ENCODE measurements at regions not wholly inside any gene's neighbourhood (a gene's known extent, or its start where the extent isn't known, plus 50 kb on each side); places are given as distances from the start of the nearest gene placed in this dataset.

DNA sequence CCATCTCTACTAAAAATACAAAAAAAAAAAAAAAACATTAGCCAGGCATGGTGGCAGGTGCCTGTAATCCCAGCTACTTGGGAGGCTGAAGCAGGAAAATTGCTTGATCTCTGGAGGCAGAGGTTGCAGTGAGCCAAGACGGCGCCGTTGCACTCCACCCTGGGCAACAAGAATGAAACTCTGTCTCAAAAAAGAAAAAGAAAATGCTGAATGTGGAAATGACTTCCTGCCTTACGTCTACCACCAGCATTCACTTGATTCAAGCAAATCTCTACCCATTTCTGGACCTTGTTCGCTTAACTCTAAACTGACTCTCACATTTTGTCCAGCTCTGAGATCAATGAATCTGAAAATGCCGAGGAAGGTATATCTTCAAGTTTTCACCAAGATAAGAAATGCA lies 825.3 kb downstream of the TRIB2 start:
- H4K20me1 ChIP-seq (ENCODE audit: insufficient read depth, low read length) = no peaks in the 10 kb centered on the region
- H2AFZ ChIP-seq (ENCODE audit: low read depth, low read length) = no peak overlapping the region
- H3K9ac ChIP-seq (ENCODE audit: low read depth, low read length) = no peak overlapping the region
- H3K4me3 ChIP-seq (ENCODE audit: low read depth in 1 of 2, low read length in 2 of 2) = no peak overlapping the region
- no peak for TF ChIP-seq EZH2 (IDR thresholded peaks at IDR 0.05; ENCODE audit: borderline replicate concordance, low read depth, low read length, severe bottlenecking)
- no peak for TF ChIP-seq CTCF (IDR thresholded peaks at IDR 0.05; ENCODE audit: borderline replicate concordance, extremely low read depth, low read length, poor library complexity, severe bottlenecking)
- no peak overlapping the region for H3K27ac ChIP-seq (ENCODE audit: low read length)
- ATAC-seq (ENCODE audit: insufficient read depth, low read depth) (no peak), DNase-seq (no peak)
- no peaks in the 10 kb centered on the region for H3K36me3 ChIP-seq (ENCODE audit: insufficient read depth, low read length)
- H3K4me2 ChIP-seq (ENCODE audit: insufficient read depth, low read length) = no peak overlapping the region
- no peaks in the 10 kb centered on the region for H3K79me2 ChIP-seq (ENCODE audit: insufficient read depth, low read length)
- no peaks in the 10 kb centered on the region for H3K4me1 ChIP-seq (ENCODE audit: insufficient read depth, low read length)
- H3K9me3 ChIP-seq (ENCODE audit: insufficient read depth, low read length, severe bottlenecking) = no peaks in the 10 kb centered on the region
- H3K27me3 ChIP-seq (ENCODE audit: insufficient read depth, low read length, poor library complexity) = no peaks in the 10 kb centered on the region

DNA sequence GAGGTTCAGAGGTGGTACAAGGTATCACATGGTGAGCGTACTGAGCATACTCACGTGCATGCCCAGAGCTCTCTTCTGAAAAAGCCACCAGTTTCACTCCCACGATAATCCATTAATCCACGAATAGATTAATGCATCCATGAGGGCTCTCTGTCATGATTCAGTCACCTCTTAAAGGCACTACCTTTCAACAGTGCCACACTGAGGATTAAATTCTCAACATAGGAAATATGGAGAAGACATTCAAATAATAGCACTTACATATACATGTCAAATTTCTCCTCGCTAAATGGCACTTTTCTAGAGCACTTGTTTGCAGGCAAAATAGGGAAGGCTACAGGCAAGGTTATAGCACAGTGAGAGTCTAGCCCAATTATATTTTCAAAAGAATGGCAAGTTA lies 825.9 kb downstream of the TRIB2 start:
- DNase-seq = no peak
- Histone ChIP-seq H3K9me3 (ENCODE audit: insufficient read depth, low read length, severe bottlenecking) (no peaks in the 10 kb centered on the region), H3K27me3 (ENCODE audit: insufficient read depth, low read length, poor library complexity) (no peaks in the 10 kb centered on the region), H2AFZ (ENCODE audit: low read depth, low read length) (no peak overlapping the region), H4K20me1 (ENCODE audit: insufficient read depth, low read length) (no peaks in the 10 kb centered on the region), H3K4me2 (ENCODE audit: insufficient read depth, low read length) (no peak overlapping the region), H3K79me2 (ENCODE audit: insufficient read depth, low read length) (no peaks in the 10 kb centered on the region), H3K36me3 (ENCODE audit: insufficient read depth, low read length) (no peaks in the 10 kb centered on the region), H3K27ac (ENCODE audit: low read length) (no peak overlapping the region), H3K9ac (ENCODE audit: low read depth, low read length) (no peak overlapping the region), H3K4me1 (ENCODE audit: insufficient read depth, low read length) (no peaks in the 10 kb centered on the region), H3K4me3 (ENCODE audit: low read depth in 1 of 2, low read length in 2 of 2) (no peak overlapping the region)
- TF ChIP-seq EZH2 (IDR thresholded peaks at IDR 0.05; ENCODE audit: borderline replicate concordance, low read depth, low read length, severe bottlenecking) (no peak), CTCF (IDR thresholded peaks at IDR 0.05; ENCODE audit: borderline replicate concordance, extremely low read depth, low read length, poor library complexity, severe bottlenecking) (no peak)
- no peak for ATAC-seq (ENCODE audit: insufficient read depth, low read depth)

- Histone ChIP-seq H3K27ac (ENCODE audit: low read length) (no peak overlapping the region), H2AFZ (ENCODE audit: low read depth, low read length) (no peak overlapping the region), H3K9me3 (ENCODE audit: insufficient read depth, low read length, severe bottlenecking) (no peaks in the 10 kb centered on the region), H3K4me3 (ENCODE audit: low read depth in 1 of 2, low read length in 2 of 2) (no peak overlapping the region), H3K9ac (ENCODE audit: low read depth, low read length) (no peak overlapping the region), H3K4me1 (ENCODE audit: insufficient read depth, low read length) (no peaks in the 10 kb centered on the region), H3K4me2 (ENCODE audit: insufficient read depth, low read length) (no peak overlapping the region), H4K20me1 (ENCODE audit: insufficient read depth, low read length) (no peaks in the 10 kb centered on the region), H3K79me2 (ENCODE audit: insufficient read depth, low read length) (no peaks in the 10 kb centered on the region), H3K36me3 (ENCODE audit: insufficient read depth, low read length) (no peaks in the 10 kb centered on the region), H3K27me3 (ENCODE audit: insufficient read depth, low read length, poor library complexity) (no peaks in the 10 kb centered on the region)
- peak; percentile 68; the same call in 2 of the 3 replicates for ATAC-seq (ENCODE audit: insufficient read depth, low read depth)
- TF ChIP-seq CTCF (IDR thresholded peaks at IDR 0.05; ENCODE audit: borderline replicate concordance, extremely low read depth, low read length, poor library complexity, severe bottlenecking) = no peak
- no peak for TF ChIP-seq EZH2 (IDR thresholded peaks at IDR 0.05; ENCODE audit: borderline replicate concordance, low read depth, low read length, severe bottlenecking)
- no peak for DNase-seq
Measured at GRCh38 chr2:13543550-13543949, 826.8 kb downstream of the TRIB2 start.

DNA sequence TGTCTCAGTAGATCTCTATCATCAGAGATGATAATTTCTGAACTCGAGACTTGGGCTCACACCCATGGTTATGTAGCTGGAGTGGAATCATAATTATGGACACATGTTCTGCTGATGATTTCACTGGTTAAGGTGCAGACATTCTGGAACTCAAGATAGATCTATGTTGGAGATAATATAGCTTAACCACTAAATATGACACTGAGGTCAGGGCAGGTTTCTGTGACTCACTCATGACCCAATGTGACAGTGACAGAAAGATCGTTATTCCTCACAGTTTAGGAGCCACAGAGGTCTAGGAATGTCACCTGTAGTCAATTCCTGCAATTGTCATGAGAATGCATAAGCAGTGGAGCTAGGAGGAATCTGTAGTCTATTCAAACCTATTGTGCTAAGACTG lies 828.6 kb downstream of the TRIB2 start:
- Histone ChIP-seq H3K79me2 (ENCODE audit: insufficient read depth, low read length) (no peaks in the 10 kb centered on the region), H3K27me3 (ENCODE audit: insufficient read depth, low read length, poor library complexity) (no peaks in the 10 kb centered on the region), H3K27ac (ENCODE audit: low read length) (no peak overlapping the region), H3K9me3 (ENCODE audit: insufficient read depth, low read length, severe bottlenecking) (no peaks in the 10 kb centered on the region), H3K4me1 (ENCODE audit: insufficient read depth, low read length) (no peaks in the 10 kb centered on the region), H3K36me3 (ENCODE audit: insufficient read depth, low read length) (no peaks in the 10 kb centered on the region), H4K20me1 (ENCODE audit: insufficient read depth, low read length) (no peaks in the 10 kb centered on the region), H2AFZ (ENCODE audit: low read depth, low read length) (no peak overlapping the region), H3K4me2 (ENCODE audit: insufficient read depth, low read length) (no peak overlapping the region), H3K4me3 (ENCODE audit: low read depth in 1 of 2, low read length in 2 of 2) (no peak overlapping the region), H3K9ac (ENCODE audit: low read depth, low read length) (no peak overlapping the region)
- DNase-seq (no peak), ATAC-seq (ENCODE audit: insufficient read depth, low read depth) (peak; percentile 33; the same call in 1 of the 3 replicates)
- no peak for TF ChIP-seq EZH2 (IDR thresholded peaks at IDR 0.05; ENCODE audit: borderline replicate concordance, low read depth, low read length, severe bottlenecking)
- no peak for TF ChIP-seq CTCF (IDR thresholded peaks at IDR 0.05; ENCODE audit: borderline replicate concordance, extremely low read depth, low read length, poor library complexity, severe bottlenecking)
